ENCODE measurements at regions not wholly inside any gene's neighbourhood (a gene's known extent, or its start where the extent isn't known, plus 50 kb on each side); places are given as distances from the start of the nearest gene placed in this dataset.

DNA sequence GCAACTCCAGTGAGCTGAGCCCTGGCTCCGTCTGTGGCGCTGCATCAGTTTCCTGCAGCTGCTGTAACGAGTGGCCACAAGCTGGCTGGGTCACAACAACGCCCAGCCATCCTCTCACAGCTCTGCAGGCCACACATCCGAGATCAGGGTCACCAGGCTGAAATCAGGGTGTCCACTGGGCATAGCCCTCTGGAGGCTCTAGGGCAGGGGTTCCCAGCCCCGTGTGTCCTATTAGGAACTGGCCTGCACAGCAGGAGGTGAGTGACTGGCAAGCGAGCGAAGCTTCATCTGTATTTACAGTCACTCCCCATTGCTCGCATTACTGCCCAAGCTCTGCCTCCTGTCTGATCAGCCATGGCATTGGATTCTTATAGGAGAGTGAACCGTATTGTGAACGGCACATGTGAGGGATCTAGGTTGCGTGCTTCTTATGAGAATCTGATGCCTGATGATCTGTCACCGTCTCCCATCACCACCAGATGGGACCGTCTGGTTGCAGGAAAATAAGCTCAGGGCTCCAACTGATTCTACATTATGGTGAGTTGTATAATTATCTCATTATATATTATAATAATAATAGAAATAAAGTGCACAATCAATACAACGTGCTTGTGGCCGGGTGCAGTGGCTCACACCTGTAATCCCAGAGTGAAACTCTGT is 176.5 kb downstream of the SEC14L1 start:
- no peaks in the 10 kb centered on the region for H3K9me3 ChIP-seq (ENCODE audit: control insufficient read depth, low read length, poor library complexity, severe bottlenecking)

DNA sequence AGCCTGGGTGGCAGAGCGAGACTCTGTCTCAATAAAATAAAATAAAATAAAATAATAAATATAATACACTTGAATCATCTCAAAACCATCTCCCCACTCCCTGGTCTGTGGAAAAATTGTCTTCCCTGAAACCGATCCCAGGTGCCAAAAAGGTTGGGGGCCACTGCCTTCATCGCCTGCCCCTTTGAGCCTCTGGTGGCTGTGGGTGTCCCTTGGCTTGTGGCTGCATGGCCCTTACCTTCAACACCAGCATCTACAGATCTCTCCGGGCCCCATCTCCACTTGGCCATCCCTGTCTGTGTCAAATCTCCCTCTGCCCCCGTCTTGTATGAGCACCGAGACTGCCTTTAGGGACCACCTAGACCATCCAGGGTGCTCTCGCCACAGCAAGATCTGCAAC is 177.3 kb downstream of the SEC14L1 start:
- no peak for ATAC-seq
- DNase-seq: no peak
- Mint-ChIP-seq H3K4me1 (peaks cover 17% of the 10 kb centered on the region), H3K4me3 (no peak overlapping the region), H3K36me3 (ENCODE audit: low read depth) (no peaks in the 10 kb centered on the region), H3K27ac (no peak overlapping the region), H3K27me3 (peaks cover 4% of the 10 kb centered on the region)
- no peaks in the 10 kb centered on the region for H3K9me3 ChIP-seq (ENCODE audit: control insufficient read depth, low read length, poor library complexity, severe bottlenecking)

More for the DNA sequence above, 176.5 kb downstream of the SEC14L1 start:
- Mint-ChIP-seq H3K4me3 (no peak overlapping the region), H3K27ac (no peak overlapping the region), H3K27me3 (peaks cover 4% of the 10 kb centered on the region), H3K36me3 (ENCODE audit: low read depth) (no peaks in the 10 kb centered on the region), H3K4me1 (peaks cover 17% of the 10 kb centered on the region)
- ATAC-seq (no peak), DNase-seq (no peak)

DNA sequence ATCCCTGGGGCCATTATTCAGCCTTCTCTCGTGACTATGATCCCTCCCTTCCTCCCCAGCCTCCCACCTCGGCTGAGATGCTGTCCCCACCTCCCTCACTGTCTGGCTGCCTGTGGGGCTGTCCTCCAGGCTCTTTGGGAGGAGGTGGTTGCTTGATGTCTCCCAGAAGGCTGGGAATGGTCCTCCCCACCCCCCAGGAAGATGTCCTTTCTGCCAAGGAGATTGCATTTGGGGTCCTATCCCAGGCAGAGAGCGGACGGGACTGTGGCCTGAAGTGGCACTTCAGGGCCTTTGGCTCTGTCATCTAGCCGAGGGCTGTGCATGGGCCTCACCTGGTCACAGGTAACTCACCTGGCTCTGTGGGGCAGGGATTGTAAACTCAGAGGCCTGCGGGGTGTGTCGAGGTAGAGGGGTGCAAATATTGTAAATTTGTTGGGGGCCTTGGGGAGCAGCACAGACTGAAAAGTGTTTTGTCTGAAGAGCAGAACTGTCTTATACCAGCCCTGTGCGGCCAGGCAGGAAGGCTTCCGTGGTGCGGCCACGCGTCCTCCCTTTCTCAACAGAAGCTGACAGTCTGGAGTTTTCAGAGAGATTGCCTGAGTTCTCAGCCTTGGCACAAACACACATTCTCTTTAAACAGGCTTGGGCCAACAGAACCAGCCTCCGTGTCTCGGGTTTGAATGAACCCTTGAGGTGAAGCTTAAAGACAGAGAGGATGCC is 177.9 kb downstream of the SEC14L1 start:
- no peaks in the 10 kb centered on the region for H3K9me3 ChIP-seq (ENCODE audit: control insufficient read depth, low read length, poor library complexity, severe bottlenecking)
- peaks cover 18% of the 10 kb centered on the region for H3K4me1 Mint-ChIP-seq
- no peak overlapping the region for H3K4me3 Mint-ChIP-seq
- no peaks in the 10 kb centered on the region for H3K36me3 Mint-ChIP-seq (ENCODE audit: low read depth)
- ATAC-seq (peak; percentile 8), DNase-seq (no peak)
- H3K27ac Mint-ChIP-seq: peak overlapping the region; percentile 94
- H3K27me3 Mint-ChIP-seq: no peaks in the 10 kb centered on the region

DNA sequence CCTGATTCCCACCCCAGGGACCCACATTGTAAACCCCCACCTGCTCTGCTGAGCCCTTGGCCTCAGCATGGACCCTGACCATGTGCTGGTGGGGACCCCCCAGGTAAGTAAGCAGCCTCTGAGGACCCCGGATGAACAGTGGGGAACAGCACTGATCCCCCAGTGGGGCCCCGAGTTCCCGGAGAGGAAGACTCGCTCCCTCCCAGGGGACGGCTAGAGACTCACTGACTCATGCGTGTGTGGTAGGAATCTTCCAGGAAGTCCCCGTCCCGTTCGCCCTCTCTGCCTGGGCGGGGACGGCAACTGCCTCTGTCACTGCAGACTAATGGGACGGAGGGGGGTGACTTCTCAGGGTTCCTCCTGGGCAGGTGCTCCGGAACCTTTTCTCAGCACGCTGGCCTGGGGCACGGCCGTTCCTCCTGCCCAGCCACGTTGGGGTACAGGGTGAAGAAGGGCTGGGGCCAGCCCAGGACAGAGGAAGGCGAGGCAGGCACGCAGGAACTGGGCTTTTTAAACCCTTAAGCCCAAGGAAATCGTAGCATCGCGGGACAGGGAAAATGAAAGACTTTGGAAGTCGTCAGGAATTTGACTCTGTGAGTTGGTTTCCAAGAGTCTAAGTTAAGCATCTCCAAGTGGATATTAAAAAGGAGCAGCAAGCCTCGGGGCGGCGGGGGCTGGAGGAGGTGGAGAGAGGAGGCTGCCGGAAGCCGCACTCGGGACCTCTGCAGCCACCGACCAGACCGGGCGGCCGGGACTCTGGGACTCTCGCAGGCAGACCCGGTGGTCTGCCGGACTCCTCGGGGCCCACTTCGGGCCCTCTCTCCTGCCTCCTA is 178.7 kb downstream of the SEC14L1 start:
- Mint-ChIP-seq H3K27me3 (no peaks in the 10 kb centered on the region), H3K4me1 (peaks cover 25% of the 10 kb centered on the region), H3K36me3 (ENCODE audit: low read depth) (no peaks in the 10 kb centered on the region), H3K4me3 (peak overlapping the region; percentile 89), H3K27ac (peak overlapping the region; percentile 94)
- no peaks in the 10 kb centered on the region for H3K9me3 ChIP-seq (ENCODE audit: control insufficient read depth, low read length, poor library complexity, severe bottlenecking)
- DNase-seq (peak; percentile 35 to 54 (median 41)), ATAC-seq (peak; percentile 91)

DNA sequence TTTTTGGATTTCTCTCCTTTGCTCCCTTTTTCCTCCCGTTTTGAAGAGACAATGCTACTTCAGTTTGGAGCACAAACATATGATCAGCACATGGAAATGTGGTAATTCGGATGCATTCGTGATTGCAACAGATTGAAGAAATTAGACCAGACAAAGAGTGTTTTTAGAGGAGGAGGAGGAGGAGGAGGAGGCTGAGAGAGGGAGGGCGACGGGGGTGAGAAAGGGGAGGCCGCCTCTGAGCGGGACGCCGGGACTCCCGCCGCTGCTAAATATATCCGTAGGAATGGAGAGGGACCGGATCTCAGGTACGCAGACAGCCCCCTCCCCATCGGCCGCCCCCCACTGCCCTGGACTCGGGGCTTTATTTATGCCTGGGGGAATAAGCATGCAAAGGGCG is 179.3 kb downstream of the SEC14L1 start:
- no peaks in the 10 kb centered on the region for H3K36me3 Mint-ChIP-seq (ENCODE audit: low read depth)
- H3K27me3 Mint-ChIP-seq: no peaks in the 10 kb centered on the region
- no peak for ATAC-seq
- H3K9me3 ChIP-seq (ENCODE audit: control insufficient read depth, low read length, poor library complexity, severe bottlenecking): no peaks in the 10 kb centered on the region
- no peak for DNase-seq
- H3K4me3 Mint-ChIP-seq: peak overlapping the region; percentile 89
- peaks cover 31% of the 10 kb centered on the region for H3K4me1 Mint-ChIP-seq
- H3K27ac Mint-ChIP-seq: peak overlapping the region; percentile 94

DNA sequence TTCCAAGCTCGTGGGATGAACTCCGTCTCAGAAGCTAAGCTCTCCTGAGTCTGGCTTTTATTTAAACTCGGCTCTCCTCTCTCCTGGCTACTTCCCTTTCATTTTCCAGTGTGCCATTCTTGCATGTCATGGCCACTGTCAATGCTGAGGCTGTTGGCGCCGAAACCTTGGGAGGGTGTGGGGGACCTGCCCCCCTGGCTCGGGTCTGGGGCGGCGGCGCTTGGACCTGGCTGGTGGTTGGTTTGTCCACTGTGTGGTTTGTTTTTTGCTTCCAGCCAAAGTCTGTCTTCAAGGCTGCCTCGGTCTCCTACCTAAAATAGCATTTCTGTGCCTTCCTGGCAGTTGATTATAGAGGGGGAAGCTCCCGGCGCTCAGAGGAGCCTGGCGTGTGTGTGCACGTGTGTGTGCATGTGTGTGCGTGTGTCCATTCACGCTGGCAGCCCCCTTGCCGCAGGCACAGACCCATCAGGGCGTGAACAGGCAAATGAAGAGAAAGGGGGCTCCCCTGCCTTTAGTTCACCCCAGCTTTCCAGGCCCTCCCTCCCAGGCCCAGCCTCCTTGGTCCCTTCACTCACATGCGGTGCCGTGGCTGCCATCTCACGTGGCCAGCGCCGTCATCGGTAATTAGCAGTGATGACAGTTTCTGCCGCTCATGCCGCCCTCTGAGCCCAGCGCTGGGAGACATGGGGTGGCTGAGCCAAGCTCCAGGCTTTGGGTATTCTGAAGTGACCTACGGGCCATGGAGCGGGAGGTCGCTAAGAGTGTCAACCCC is 179.9 kb downstream of the SEC14L1 start:
- no peaks in the 10 kb centered on the region for H3K9me3 ChIP-seq (ENCODE audit: control insufficient read depth, low read length, poor library complexity, severe bottlenecking)
- no peaks in the 10 kb centered on the region for H3K27me3 Mint-ChIP-seq
- DNase-seq (no peak), ATAC-seq (no peak)
- H3K4me3 Mint-ChIP-seq: peak overlapping the region; percentile 5
- H3K4me1 Mint-ChIP-seq: peaks cover 31% of the 10 kb centered on the region
- H3K27ac Mint-ChIP-seq: no peak overlapping the region
- no peaks in the 10 kb centered on the region for H3K36me3 Mint-ChIP-seq (ENCODE audit: low read depth)

DNA sequence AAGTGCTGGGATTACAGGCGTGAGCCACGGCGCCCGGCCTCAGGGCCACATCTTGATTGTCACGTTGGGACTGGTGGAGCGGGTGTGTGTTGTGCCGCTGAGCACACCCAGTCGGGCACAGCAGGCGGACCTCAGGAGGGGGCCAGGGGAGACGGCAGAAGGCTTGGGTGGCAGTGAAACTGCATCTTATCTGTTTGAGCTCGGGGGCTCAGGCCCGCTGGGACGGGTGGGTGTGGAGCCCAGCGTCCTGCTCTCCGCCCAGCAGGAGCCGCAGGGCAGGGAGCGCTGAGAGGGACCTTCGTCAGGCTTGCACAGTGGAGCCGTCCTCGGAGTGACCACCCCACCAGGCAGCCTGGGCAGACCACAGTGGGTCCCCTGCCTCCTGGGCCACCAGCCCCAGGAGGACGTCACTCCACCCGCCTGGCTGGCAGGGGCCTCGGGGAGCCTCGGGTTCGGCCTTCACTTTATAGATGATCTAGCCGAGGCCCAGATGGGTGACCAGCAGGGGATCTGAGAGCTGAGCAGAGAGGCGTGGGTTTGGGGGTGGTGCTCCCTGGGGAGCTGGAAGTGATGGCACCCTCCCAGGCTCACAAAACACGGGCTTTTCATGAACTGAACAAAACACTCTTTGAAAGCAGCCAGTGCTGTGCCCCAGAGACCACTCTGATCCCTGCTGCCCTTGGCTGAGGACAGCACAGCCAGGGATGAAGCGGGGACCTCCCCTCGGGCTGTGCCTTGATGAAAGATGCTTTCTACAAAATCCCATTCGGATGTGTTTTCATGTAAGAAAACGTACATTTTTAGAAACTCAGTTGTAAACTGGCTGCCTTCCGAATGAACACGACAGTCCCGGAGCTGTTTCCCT is 181.1 kb downstream of the SEC14L1 start:
- no peaks in the 10 kb centered on the region for H3K9me3 ChIP-seq (ENCODE audit: control insufficient read depth, low read length, poor library complexity, severe bottlenecking)
- DNase-seq (no peak), ATAC-seq (no peak)
- Mint-ChIP-seq H3K27ac (no peak overlapping the region), H3K4me3 (peak overlapping the region; percentile 28), H3K4me1 (peaks cover 37% of the 10 kb centered on the region), H3K36me3 (ENCODE audit: low read depth) (no peaks in the 10 kb centered on the region), H3K27me3 (no peaks in the 10 kb centered on the region)

DNA sequence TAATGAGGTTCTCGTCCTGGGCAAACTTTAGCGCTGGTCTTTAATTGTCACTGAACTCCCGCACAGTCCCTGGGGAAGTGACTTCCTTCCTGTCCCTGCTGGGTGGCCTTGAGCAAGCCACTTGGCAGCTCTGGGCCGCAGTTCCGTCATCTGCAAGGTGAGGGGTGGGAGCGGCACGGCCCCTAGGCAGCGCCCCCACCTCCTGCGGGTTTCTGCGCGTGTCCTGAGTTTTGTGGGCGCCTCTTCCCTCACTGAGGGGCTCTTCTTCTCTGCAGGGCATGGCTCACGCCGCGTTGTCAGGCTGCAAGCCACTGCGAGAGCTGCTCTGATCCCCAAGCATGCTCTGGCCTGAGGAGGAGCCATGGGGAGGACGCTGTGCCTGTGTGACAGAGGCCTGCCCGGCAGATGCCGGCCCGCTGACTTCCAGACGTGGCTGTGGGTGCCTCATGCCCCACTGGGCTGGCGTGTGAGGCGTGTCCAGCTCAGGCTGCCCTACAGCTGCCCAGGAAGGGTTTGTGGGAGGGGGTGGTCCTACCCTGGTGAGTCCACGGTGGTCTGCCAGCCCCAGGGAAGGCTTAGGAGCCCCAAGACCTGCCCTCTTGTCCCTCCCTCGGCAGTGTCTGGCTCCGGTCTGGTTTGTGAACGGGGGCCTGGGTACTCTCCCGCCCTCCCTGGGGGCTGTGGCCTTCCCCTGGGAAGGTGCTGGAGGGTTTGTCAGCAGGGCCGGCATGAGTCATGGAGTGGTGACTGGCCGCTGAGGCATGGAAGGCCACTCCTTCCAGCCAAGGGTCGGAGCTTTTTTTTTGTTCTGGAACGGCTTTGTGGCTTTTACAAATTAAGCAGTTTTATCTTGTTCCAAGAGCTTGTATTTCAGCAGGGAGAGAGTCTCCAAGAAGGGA is 182.0 kb downstream of the SEC14L1 start:
- H3K36me3 Mint-ChIP-seq (ENCODE audit: low read depth): no peaks in the 10 kb centered on the region
- ATAC-seq: no peak
- H3K27me3 Mint-ChIP-seq: no peaks in the 10 kb centered on the region
- H3K4me1 Mint-ChIP-seq: peaks cover 40% of the 10 kb centered on the region
- no peak for DNase-seq
- no peak overlapping the region for H3K27ac Mint-ChIP-seq
- peak overlapping the region; percentile 50 for H3K4me3 Mint-ChIP-seq
- no peaks in the 10 kb centered on the region for H3K9me3 ChIP-seq (ENCODE audit: control insufficient read depth, low read length, poor library complexity, severe bottlenecking)

DNA sequence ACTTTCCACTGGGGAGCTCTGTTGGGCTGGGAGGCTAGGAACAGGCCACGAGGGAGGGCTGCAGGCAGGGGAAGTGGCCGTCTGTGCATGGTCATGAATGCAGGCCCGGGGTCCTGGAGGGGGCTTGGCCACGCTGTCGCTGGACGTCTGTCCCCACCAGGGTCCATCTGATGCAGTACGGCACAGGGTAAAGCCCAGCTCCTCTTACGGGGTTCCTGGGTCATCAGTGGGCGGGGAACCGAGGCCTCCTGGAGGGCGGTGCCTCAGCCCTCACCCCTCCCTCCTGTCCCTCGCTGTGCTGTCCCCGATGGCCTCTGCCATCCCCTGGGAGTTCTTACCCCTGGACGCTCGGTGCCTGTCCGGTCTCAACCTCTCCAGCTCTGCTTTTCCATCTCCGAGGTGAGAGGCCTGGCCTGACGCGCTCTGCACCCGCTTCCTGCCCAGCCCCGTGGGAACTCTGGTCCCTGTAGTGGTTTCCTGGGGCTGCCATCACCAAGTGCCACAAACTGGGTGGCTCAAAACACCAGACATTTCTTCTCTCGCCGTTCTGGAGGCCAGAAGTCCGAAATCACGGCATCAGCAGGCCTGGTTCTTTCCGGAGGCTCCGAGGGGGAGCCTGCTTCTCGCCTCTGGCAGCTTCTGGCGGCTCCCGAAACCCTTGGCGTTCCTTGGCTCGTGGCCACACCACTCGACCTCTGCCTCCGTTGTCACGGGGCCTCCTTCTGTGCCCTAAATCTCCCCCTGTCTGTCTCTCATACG is 182.8 kb downstream of the SEC14L1 start:
- DNase-seq (no peak), ATAC-seq (no peak)
- Mint-ChIP-seq H3K36me3 (ENCODE audit: low read depth) (no peaks in the 10 kb centered on the region), H3K4me3 (peak overlapping the region; percentile 81), H3K27me3 (no peaks in the 10 kb centered on the region), H3K27ac (peak overlapping the region; percentile 94), H3K4me1 (peaks cover 45% of the 10 kb centered on the region)
- H3K9me3 ChIP-seq (ENCODE audit: control insufficient read depth, low read length, poor library complexity, severe bottlenecking): no peaks in the 10 kb centered on the region

DNA sequence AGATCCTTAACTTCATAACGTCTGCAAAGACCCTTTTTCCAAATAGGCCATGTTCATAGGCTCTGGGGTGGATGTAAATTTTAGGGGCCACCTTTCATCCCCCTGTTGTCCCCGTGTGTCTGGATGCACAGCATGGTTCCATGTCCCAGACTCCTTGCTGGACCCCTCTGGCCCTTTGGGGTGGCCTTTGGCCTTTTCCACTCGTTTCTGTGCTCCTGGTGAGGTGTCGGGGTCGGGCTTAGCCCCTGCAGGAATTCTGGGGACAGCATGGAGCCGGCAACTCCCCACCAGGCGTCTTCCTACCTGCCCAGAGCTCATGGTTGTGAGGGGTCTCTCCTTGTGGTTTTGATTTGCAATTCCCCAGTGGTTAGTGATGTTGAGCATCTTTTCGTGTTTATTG is 183.5 kb downstream of the SEC14L1 start:
- Mint-ChIP-seq H3K4me3 (peak overlapping the region; percentile 81), H3K4me1 (peaks cover 47% of the 10 kb centered on the region), H3K27me3 (no peaks in the 10 kb centered on the region), H3K27ac (peak overlapping the region; percentile 94), H3K36me3 (ENCODE audit: low read depth) (no peaks in the 10 kb centered on the region)
- ATAC-seq: no peak
- no peaks in the 10 kb centered on the region for H3K9me3 ChIP-seq (ENCODE audit: control insufficient read depth, low read length, poor library complexity, severe bottlenecking)
- DNase-seq: no peak

DNA sequence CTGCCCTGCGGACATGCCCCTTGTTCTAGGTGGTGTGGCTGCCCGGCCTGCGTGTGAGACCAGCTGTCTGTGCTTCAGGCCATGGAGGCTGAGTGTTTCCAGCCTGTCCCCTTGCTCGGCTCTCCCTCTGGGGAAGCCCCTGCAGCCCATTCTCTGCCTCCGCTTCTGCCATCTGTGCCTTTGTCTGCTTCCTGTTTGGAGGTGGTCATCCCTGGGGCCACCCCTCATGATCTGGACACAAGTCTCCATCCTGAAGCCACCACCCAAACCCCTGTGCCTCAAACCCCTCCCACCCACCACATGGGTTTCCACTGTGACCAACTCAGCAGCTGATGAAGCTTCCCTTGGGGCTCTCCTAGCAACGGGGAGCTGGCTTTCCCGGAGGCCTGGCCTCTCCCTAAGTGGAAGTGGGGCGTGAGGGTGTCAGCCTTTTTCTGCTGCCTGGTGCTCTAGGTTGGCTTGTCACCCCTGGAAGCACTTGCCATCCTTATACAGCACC is 184.9 kb downstream of the SEC14L1 start:
- peaks cover 40% of the 10 kb centered on the region for H3K4me1 Mint-ChIP-seq
- DNase-seq (no peak), ATAC-seq (peak; percentile 3)
- peak overlapping the region; percentile 81 for H3K4me3 Mint-ChIP-seq
- H3K36me3 Mint-ChIP-seq (ENCODE audit: low read depth): no peaks in the 10 kb centered on the region
- no peaks in the 10 kb centered on the region for H3K9me3 ChIP-seq (ENCODE audit: control insufficient read depth, low read length, poor library complexity, severe bottlenecking)
- no peaks in the 10 kb centered on the region for H3K27me3 Mint-ChIP-seq
- peak overlapping the region; percentile 94 for H3K27ac Mint-ChIP-seq
